GM13977 (cell line): ENCODE measurements at regions not wholly inside any gene's neighbourhood (a gene's known extent, or its start where the extent isn't known, plus 50 kb on each side); places are given as distances from the start of the nearest gene placed in this dataset.

Experiments used
- DNase-seq: peaks from one replicate; pipeline ENCODE4 v3.0.0; 2012; ENCODE audit warnings: low spot score
- CTCF ChIP-seq: IDR thresholded peaks from 2 replicates; pipeline ENCODE4 v1.5.1; 2012; ENCODE audit warnings: mild to moderate bottlenecking, control low read depth; ENCODE audit not compliant: insufficient read depth; ENCODE audit errors: extremely low read depth, missing control alignments
- in situ Hi-C: fragments of 300-500 bp; cut with MboI; formaldehyde crosslinking; loops from one replicate; pipeline ENCODE4 v1.12.0; 2022; ENCODE audit warnings: low sequenced_read_pairs, low pct_unique_long_range_greater_than_20kb, mixed read lengths, inconsistent platforms; ENCODE audit not compliant: unreplicated experiment

GRCh38 chr3:189084620-189085019, 87.2 kb upstream of the TPRG1 start:
- no peak for DNase-seq
- TF ChIP-seq CTCF = no peak
- in situ Hi-C loops = no loop called here

- in situ Hi-C loops = no loop called here
- TF ChIP-seq CTCF = no peak
Observed at GRCh38 chr3:189092547-189092946, 79.2 kb upstream of the TPRG1 start.

GRCh38 chr3:189094539-189094938, 77.2 kb upstream of the TPRG1 start:
- TF ChIP-seq CTCF = no peak
- in situ Hi-C loops = no loop called here
- DNase-seq = no peak

More at GRCh38 chr3:189092547-189092946, 79.2 kb upstream of the TPRG1 start:
- DNase-seq = no peak

- TF ChIP-seq CTCF = no peak
- in situ Hi-C loops = no loop called here
- DNase-seq = no peak
Observed at GRCh38 chr3:189096092-189096491, 75.7 kb upstream of the TPRG1 start.

GRCh38 chr3:189099031-189099471, 72.7 kb upstream of the TPRG1 start:
- in situ Hi-C loops = no loop called here

GRCh38 chr3:189099505-189100290, 72.1 kb upstream of the TPRG1 start:
- in situ Hi-C loops = no loop called here
- TF ChIP-seq CTCF = no peak
- no peak for DNase-seq

More at GRCh38 chr3:189099031-189099471, 72.7 kb upstream of the TPRG1 start:
- no peak for TF ChIP-seq CTCF
- DNase-seq = no peak
